ENCODE measurements at regions not wholly inside any gene's neighbourhood (a gene's known extent, or its start where the extent isn't known, plus 50 kb on each side); places are given as distances from the start of the nearest gene placed in this dataset.

DNA sequence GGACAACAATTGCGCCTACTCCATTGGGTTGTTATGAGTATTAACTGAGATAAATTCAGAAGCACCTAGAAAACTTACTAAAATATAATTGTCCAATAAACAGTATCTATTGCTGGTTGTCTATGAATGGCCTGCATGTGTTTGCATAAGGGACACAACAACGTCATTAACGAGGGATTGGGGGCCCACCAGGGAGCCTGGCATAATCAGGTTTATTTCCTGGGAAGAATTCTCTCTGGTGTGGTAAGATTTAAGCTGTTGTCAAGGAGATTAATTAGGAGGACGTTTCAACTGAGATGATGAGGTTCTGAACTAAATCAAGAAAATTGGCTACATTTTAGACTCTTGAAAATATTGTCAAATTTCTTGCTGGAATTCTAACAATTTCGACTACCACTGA lies 176.1 kb upstream of the CDIN1 start:
- TF ChIP-seq FOXP2 (optimal IDR thresholded peaks at IDR 0.05; ENCODE audit: borderline replicate concordance, extremely low read depth, extremely low read length, insufficient read depth) (no peak), SIN3A (IDR thresholded peaks at IDR 0.05; ENCODE audit: borderline replicate concordance, insufficient read depth, low read length) (no peak)
